ENCODE measurements at regions not wholly inside any gene's neighbourhood (a gene's known extent, or its start where the extent isn't known, plus 50 kb on each side); places are given as distances from the start of the nearest gene placed in this dataset.

- no peaks in the 10 kb centered on the region for H3K9me3 Mint-ChIP-seq
- ATAC-seq (ENCODE audit: low read depth in 2 of 2), result no peak
- no peaks in the 10 kb centered on the region for H3K4me1 Mint-ChIP-seq
- Histone ChIP-seq H3K9me3 (ENCODE audit: control insufficient read depth in 2 of 2, low read length in 2 of 2) (no peaks in the 10 kb centered on the region), H3K27ac (ENCODE audit: insufficient read depth, low read length, poor library complexity, severe bottlenecking) (no peak overlapping the region), H3K27me3 (ENCODE audit: control insufficient read depth, insufficient read depth, low read length) (no peaks in the 10 kb centered on the region), H3K4me3 (ENCODE audit: low read depth, low read length) (no peak overlapping the region), H3K36me3 (ENCODE audit: control insufficient read depth, insufficient read depth, low read length) (no peaks in the 10 kb centered on the region), H3K4me1 (ENCODE audit: control insufficient read depth, insufficient read depth, low read length, poor library complexity, severe bottlenecking) (no peaks in the 10 kb centered on the region)
- H3K27me3 Mint-ChIP-seq, result peaks cover 4% of the 10 kb centered on the region
- H3K27ac Mint-ChIP-seq, result peak overlapping the region in 1 of 3 donors; percentile 52
- H3K4me3 Mint-ChIP-seq, result no peak overlapping the region
- no peak for DNase-seq
- H3K36me3 Mint-ChIP-seq, result no peaks in the 10 kb centered on the region
Measured at GRCh38 chr22:49042877-49043859, 784.5 kb downstream of the BRD1 start.

GRCh38 chr22:49042066-49042465, 785.6 kb downstream of the BRD1 start:
- Histone ChIP-seq H3K4me3 (ENCODE audit: low read depth, low read length) (no peak overlapping the region), H3K4me1 (ENCODE audit: control insufficient read depth, insufficient read depth, low read length, poor library complexity, severe bottlenecking) (no peaks in the 10 kb centered on the region), H3K27me3 (ENCODE audit: control insufficient read depth, insufficient read depth, low read length) (no peaks in the 10 kb centered on the region), H3K9me3 (ENCODE audit: control insufficient read depth in 2 of 2, low read length in 2 of 2) (no peaks in the 10 kb centered on the region), H3K36me3 (ENCODE audit: control insufficient read depth, insufficient read depth, low read length) (no peaks in the 10 kb centered on the region), H3K27ac (ENCODE audit: insufficient read depth, low read length, poor library complexity, severe bottlenecking) (no peak overlapping the region)
- no peak for ATAC-seq (ENCODE audit: low read depth in 2 of 2)
- no peaks in the 10 kb centered on the region for H3K36me3 Mint-ChIP-seq
- H3K9me3 Mint-ChIP-seq, result no peaks in the 10 kb centered on the region
- no peak for DNase-seq
- no peaks in the 10 kb centered on the region for H3K4me1 Mint-ChIP-seq
- H3K27ac Mint-ChIP-seq, result no peak overlapping the region
- H3K27me3 Mint-ChIP-seq, result peaks cover 4% of the 10 kb centered on the region
- H3K4me3 Mint-ChIP-seq, result no peak overlapping the region

DNA sequence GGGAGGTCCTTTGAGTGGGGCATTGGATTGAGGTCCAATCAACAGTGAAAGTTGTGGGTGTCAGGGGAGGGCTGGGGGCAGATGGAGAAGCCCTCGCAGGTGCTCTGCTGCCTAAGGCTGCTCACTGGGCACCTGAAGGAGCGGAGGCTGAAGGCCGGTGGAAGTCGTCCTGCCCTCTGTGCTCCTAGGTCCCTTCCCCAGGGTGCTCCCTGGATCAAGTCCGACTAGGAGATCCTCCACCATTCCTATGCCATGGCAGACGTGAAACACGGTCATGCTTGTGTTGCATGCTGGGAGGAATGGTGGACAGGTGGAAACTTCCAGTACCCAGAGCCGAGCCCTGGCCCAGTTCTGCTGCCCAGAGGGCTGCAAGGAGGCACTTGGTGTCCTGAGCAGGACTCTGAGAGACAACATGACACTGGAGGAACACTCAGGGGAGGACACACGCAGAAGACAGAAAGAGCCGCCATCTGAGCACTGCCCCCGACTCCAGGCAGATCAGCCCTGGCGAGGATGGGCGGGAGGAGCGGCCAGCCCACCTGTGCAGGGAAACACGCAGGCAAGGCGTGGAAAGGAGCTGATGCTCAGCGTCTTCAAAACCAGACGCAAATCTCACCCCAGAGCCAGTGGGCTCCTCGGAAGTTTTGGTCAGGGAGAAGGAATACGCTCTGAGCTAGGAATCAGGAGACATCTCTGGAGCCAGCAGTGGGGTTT, 786.8 kb downstream of the BRD1 start:
- H3K4me3 ChIP-seq (ENCODE audit: low read depth, low read length), result no peak overlapping the region
- Mint-ChIP-seq H3K9me3 (no peaks in the 10 kb centered on the region), H3K27me3 (peaks cover 4% of the 10 kb centered on the region), H3K4me1 (no peaks in the 10 kb centered on the region), H3K36me3 (no peaks in the 10 kb centered on the region), H3K27ac (no peak overlapping the region), H3K4me3 (no peak overlapping the region)
- no peaks in the 10 kb centered on the region for H3K9me3 ChIP-seq (ENCODE audit: control insufficient read depth in 2 of 2, low read length in 2 of 2)
- DNase-seq, result no peak
- ATAC-seq (ENCODE audit: low read depth in 2 of 2), result no peak
- H3K27me3 ChIP-seq (ENCODE audit: control insufficient read depth, insufficient read depth, low read length), result no peaks in the 10 kb centered on the region
- no peaks in the 10 kb centered on the region for H3K4me1 ChIP-seq (ENCODE audit: control insufficient read depth, insufficient read depth, low read length, poor library complexity, severe bottlenecking)
- H3K36me3 ChIP-seq (ENCODE audit: control insufficient read depth, insufficient read depth, low read length), result no peaks in the 10 kb centered on the region
- no peak overlapping the region for H3K27ac ChIP-seq (ENCODE audit: insufficient read depth, low read length, poor library complexity, severe bottlenecking)

DNA sequence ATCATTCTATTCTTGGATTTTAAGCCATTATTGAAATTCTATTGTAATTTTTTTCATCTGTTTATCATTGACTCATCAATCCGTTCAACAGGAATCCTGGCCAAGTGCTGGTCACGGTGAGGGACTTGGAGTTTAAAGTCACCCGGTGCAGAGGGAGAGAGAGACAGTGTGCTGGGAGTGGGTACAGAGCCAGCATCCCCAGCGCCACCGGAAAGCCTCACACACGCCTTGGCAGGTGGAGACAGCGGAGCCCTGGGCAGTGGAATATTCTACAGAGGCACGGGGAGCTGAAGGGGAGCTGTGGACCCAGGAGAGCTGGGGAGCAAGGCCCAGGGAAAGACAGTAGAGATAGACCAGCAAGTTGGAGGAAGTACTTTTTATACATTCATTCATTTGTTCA, 787.6 kb downstream of the BRD1 start:
- ATAC-seq (ENCODE audit: low read depth in 2 of 2) (no peak), DNase-seq (no peak)
- H3K4me1 Mint-ChIP-seq, result no peaks in the 10 kb centered on the region
- no peak overlapping the region for H3K27ac Mint-ChIP-seq
- peaks cover 4% of the 10 kb centered on the region for H3K27me3 Mint-ChIP-seq
- Histone ChIP-seq H3K4me3 (ENCODE audit: low read depth, low read length) (no peak overlapping the region), H3K27me3 (ENCODE audit: control insufficient read depth, insufficient read depth, low read length) (no peaks in the 10 kb centered on the region), H3K27ac (ENCODE audit: insufficient read depth, low read length, poor library complexity, severe bottlenecking) (no peak overlapping the region), H3K36me3 (ENCODE audit: control insufficient read depth, insufficient read depth, low read length) (no peaks in the 10 kb centered on the region), H3K9me3 (ENCODE audit: control insufficient read depth in 2 of 2, low read length in 2 of 2) (no peaks in the 10 kb centered on the region), H3K4me1 (ENCODE audit: control insufficient read depth, insufficient read depth, low read length, poor library complexity, severe bottlenecking) (no peaks in the 10 kb centered on the region)
- H3K36me3 Mint-ChIP-seq, result no peaks in the 10 kb centered on the region
- no peak overlapping the region for H3K4me3 Mint-ChIP-seq
- no peaks in the 10 kb centered on the region for H3K9me3 Mint-ChIP-seq

GRCh38 chr22:49039625-49040024, 788.0 kb downstream of the BRD1 start:
- DNase-seq (no peak), ATAC-seq (ENCODE audit: low read depth in 2 of 2) (no peak)
- Mint-ChIP-seq H3K4me1 (no peaks in the 10 kb centered on the region), H3K27me3 (peaks cover 4% of the 10 kb centered on the region), H3K9me3 (no peaks in the 10 kb centered on the region), H3K36me3 (no peaks in the 10 kb centered on the region), H3K4me3 (no peak overlapping the region), H3K27ac (no peak overlapping the region)
- H3K27ac ChIP-seq (ENCODE audit: insufficient read depth, low read length, poor library complexity, severe bottlenecking), result no peak overlapping the region
- no peaks in the 10 kb centered on the region for H3K9me3 ChIP-seq (ENCODE audit: control insufficient read depth in 2 of 2, low read length in 2 of 2)
- H3K4me1 ChIP-seq (ENCODE audit: control insufficient read depth, insufficient read depth, low read length, poor library complexity, severe bottlenecking), result no peaks in the 10 kb centered on the region
- no peak overlapping the region for H3K4me3 ChIP-seq (ENCODE audit: low read depth, low read length)
- no peaks in the 10 kb centered on the region for H3K36me3 ChIP-seq (ENCODE audit: control insufficient read depth, insufficient read depth, low read length)
- no peaks in the 10 kb centered on the region for H3K27me3 ChIP-seq (ENCODE audit: control insufficient read depth, insufficient read depth, low read length)

DNA sequence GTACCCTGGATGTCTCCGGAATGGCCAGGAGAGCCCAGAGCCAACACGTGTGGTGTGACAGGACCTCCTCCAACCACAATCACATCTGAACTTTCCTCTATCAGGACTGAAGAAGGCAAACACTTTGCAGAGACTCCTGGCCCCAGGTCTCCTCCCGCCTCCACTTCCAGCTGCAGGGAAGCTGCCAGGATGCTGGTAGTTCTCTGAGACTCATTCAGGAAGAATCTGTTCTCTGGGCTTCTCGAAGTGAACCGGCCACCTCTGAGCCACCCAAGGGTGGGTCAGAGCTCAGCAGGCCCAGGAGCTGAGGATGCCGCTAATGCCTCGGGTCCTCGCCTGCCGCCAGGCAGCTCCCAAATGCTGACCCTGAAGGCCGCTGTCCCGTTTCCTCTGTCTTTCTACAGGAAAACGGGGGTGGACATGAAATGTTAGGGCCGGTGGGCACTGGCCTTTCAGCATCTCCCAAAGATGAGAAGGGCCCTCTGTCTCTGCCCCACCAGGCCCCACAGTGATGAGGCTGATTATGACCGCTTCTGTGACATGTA, 789.9 kb downstream of the BRD1 start:
- no peaks in the 10 kb centered on the region for H3K36me3 ChIP-seq (ENCODE audit: control insufficient read depth, insufficient read depth, low read length)
- Mint-ChIP-seq H3K4me3 (no peak overlapping the region), H3K27ac (no peak overlapping the region), H3K4me1 (no peaks in the 10 kb centered on the region), H3K9me3 (no peaks in the 10 kb centered on the region), H3K27me3 (peaks cover 9% of the 10 kb centered on the region), H3K36me3 (no peaks in the 10 kb centered on the region)
- ATAC-seq (ENCODE audit: low read depth in 2 of 2), result no peak
- no peak for DNase-seq
- no peak overlapping the region for H3K27ac ChIP-seq (ENCODE audit: insufficient read depth, low read length, poor library complexity, severe bottlenecking)
- no peaks in the 10 kb centered on the region for H3K27me3 ChIP-seq (ENCODE audit: control insufficient read depth, insufficient read depth, low read length)
- no peak overlapping the region for H3K4me3 ChIP-seq (ENCODE audit: low read depth, low read length)
- H3K4me1 ChIP-seq (ENCODE audit: control insufficient read depth, insufficient read depth, low read length, poor library complexity, severe bottlenecking), result no peaks in the 10 kb centered on the region
- no peaks in the 10 kb centered on the region for H3K9me3 ChIP-seq (ENCODE audit: control insufficient read depth in 2 of 2, low read length in 2 of 2)

DNA sequence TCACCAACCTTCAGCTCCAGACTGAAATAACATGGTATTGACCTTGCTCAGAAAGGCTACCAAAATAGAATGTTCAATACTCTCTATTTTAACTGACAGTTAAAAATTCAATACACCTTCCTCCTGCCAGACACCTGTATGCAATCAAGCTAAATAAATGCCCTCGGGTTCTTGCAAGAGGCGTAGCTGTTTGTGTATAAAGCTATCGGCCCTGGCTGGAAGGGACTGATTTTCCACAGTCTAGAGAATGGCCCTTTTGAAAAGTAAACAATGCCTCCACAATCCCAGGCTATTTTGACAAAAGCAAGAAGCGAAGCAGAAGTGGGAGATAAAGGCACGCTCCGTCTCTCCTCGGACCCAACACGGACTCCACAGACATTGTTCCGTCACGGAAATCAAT, 791.2 kb downstream of the BRD1 start:
- no peak for ATAC-seq (ENCODE audit: low read depth in 2 of 2)

More for the DNA sequence above, 791.2 kb downstream of the BRD1 start:
- no peaks in the 10 kb centered on the region for H3K4me1 ChIP-seq (ENCODE audit: control insufficient read depth, insufficient read depth, low read length, poor library complexity, severe bottlenecking)
- no peaks in the 10 kb centered on the region for H3K27me3 ChIP-seq (ENCODE audit: control insufficient read depth, insufficient read depth, low read length)
- no peaks in the 10 kb centered on the region for H3K9me3 ChIP-seq (ENCODE audit: control insufficient read depth in 2 of 2, low read length in 2 of 2)
- H3K36me3 Mint-ChIP-seq, result no peaks in the 10 kb centered on the region
- no peaks in the 10 kb centered on the region for H3K36me3 ChIP-seq (ENCODE audit: control insufficient read depth, insufficient read depth, low read length)
- H3K27ac Mint-ChIP-seq, result no peak overlapping the region
- no peak overlapping the region for H3K27ac ChIP-seq (ENCODE audit: insufficient read depth, low read length, poor library complexity, severe bottlenecking)
- DNase-seq, result no peak
- no peak overlapping the region for H3K4me3 ChIP-seq (ENCODE audit: low read depth, low read length)
- H3K4me1 Mint-ChIP-seq, result no peaks in the 10 kb centered on the region
- H3K4me3 Mint-ChIP-seq, result no peak overlapping the region
- H3K9me3 Mint-ChIP-seq, result no peaks in the 10 kb centered on the region
- peaks cover 9% of the 10 kb centered on the region for H3K27me3 Mint-ChIP-seq
